ENCODE measurements at regions not wholly inside any gene's neighbourhood (a gene's known extent, or its start where the extent isn't known, plus 50 kb on each side); places are given as distances from the start of the nearest gene placed in this dataset.
"Not testable (repeated sequence)": the region's sequence is repeated elsewhere in the genome, so short reads cannot be mapped to it uniquely, and the experiment has no call there.

- no peak for TF ChIP-seq CTCF (IDR thresholded peaks at IDR 0.05)
- TF ChIP-seq POLR2A (IDR thresholded peaks at IDR 0.05), result no peak
- intact Hi-C loops (cut with DNase I; ENCODE audit: low total_unique reads), result no loop called here
- 69 to 76% methylated on average over 9 of the region's 9 CpGs for WGBS, 2 donors
- DNase-seq (ENCODE audit: low spot score in 2 of 2), result no peak
- no peak overlapping the region for H3K4me3 ChIP-seq (ENCODE audit: low read depth, poor library complexity, severe bottlenecking)
Measured at GRCh38 chr7:97430006-97430405, 301.9 kb upstream of the TAC1 start.

GRCh38 chr7:97439637-97440214 lies 292.2 kb upstream of the TAC1 start:
- H3K4me3 ChIP-seq (ENCODE audit: low read depth, poor library complexity, severe bottlenecking), result no peak overlapping the region
- WGBS, 2 donors, result 83 to 87% methylated on average over 5 of the region's 5 CpGs
- intact Hi-C loops (cut with DNase I; ENCODE audit: low total_unique reads), result no loop called here
- no peak for TF ChIP-seq CTCF (IDR thresholded peaks at IDR 0.05)
- TF ChIP-seq POLR2A (IDR thresholded peaks at IDR 0.05), result no peak
- no peak for DNase-seq (ENCODE audit: low spot score in 2 of 2)

DNA sequence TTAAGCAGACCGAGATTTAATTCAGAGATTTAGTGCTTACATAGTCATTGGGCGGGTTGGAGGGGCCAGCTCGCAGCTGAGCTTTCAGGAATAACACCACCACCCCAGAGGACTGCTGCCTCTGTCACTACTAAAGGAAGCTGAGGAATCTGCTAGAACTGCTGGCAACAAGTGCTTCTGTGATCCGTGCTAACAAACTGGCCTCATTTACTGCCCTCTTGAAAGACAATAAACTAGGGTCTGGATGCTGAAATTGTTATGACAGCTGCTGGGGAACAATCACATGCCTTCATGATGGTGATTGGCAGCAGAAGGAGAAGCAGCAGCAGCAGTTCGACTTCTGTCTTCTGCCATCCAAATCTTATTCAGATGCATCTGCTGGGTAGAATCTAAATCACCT lies 285.5 kb upstream of the TAC1 start:
- no peak overlapping the region for H3K4me3 ChIP-seq (ENCODE audit: low read depth, poor library complexity, severe bottlenecking)
- no peak for DNase-seq (ENCODE audit: low spot score in 2 of 2)
- 43 to 48% methylated on average over 5 of the region's 5 CpGs for WGBS, 2 donors
- TF ChIP-seq POLR2A (IDR thresholded peaks at IDR 0.05), result no peak
- TF ChIP-seq CTCF (IDR thresholded peaks at IDR 0.05), result no peak
- intact Hi-C loops (cut with DNase I; ENCODE audit: low total_unique reads), result no loop called here

DNA sequence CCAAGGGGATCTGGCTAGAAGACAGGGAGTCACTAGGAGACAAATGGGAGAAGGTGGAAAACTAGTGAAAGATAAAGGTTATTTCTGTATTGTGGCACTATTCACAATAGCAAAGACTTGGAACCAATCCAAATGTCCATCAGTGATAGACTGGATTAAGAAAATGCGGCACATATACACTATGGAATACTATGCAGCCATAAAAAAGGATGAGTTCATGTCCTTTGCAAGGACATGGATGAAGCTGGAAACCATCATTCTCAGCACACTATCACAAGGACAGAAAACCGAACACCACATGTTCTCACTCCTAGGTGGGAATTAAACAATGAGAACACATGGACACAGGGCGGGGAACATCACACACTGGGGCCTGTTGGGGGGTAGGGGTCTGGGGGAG lies 282.4 kb upstream of the TAC1 start:
- intact Hi-C loops (cut with DNase I; ENCODE audit: low total_unique reads); DNase-seq (ENCODE audit: low spot score in 2 of 2); H3K4me3 ChIP-seq (ENCODE audit: low read depth, poor library complexity, severe bottlenecking): not testable (repeated sequence)
- 91 to 92% methylated on average over 3 of the region's 3 CpGs for WGBS, 2 donors

DNA sequence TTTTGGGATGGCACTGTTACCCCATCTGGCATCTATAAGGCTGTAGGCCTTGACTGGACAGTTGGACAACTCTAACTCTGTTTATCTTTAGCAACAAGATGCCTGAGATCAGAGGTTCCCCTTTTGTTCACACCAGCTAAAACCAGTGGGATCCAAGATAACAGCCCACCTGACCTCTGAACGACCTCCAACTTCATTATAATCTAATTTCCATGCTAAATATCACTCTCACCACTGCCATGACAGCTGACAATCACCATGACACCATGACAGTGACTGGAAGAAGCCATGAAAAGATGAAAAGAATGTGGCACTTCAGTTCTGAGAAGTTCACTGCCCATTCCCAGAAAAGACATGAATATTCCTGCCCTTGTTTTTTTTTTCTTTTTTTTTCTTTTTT lies 281.4 kb upstream of the TAC1 start:
- intact Hi-C loops (cut with DNase I; ENCODE audit: low total_unique reads), result no loop called here
- no peak for DNase-seq (ENCODE audit: low spot score in 2 of 2)
- 65 to 78% methylated on average over 1 of the region's 1 CpG for WGBS, 2 donors
- TF ChIP-seq POLR2A (IDR thresholded peaks at IDR 0.05) (no peak), CTCF (IDR thresholded peaks at IDR 0.05) (no peak)
- H3K4me3 ChIP-seq (ENCODE audit: low read depth, poor library complexity, severe bottlenecking), result no peak overlapping the region

GRCh38 chr7:97454636-97455035 lies 277.2 kb upstream of the TAC1 start:
- 72 to 89% methylated on average over 1 of the region's 1 CpG for WGBS, 2 donors
- intact Hi-C loops (cut with DNase I; ENCODE audit: low total_unique reads), result no loop called here
- no peak overlapping the region for H3K4me3 ChIP-seq (ENCODE audit: low read depth, poor library complexity, severe bottlenecking)
- TF ChIP-seq CTCF (IDR thresholded peaks at IDR 0.05), result no peak
- no peak for TF ChIP-seq POLR2A (IDR thresholded peaks at IDR 0.05)
- DNase-seq (ENCODE audit: low spot score in 2 of 2), result no peak
